ENCODE measurements at regions not wholly inside any gene's neighbourhood (a gene's known extent, or its start where the extent isn't known, plus 50 kb on each side); places are given as distances from the start of the nearest gene placed in this dataset.

DNA sequence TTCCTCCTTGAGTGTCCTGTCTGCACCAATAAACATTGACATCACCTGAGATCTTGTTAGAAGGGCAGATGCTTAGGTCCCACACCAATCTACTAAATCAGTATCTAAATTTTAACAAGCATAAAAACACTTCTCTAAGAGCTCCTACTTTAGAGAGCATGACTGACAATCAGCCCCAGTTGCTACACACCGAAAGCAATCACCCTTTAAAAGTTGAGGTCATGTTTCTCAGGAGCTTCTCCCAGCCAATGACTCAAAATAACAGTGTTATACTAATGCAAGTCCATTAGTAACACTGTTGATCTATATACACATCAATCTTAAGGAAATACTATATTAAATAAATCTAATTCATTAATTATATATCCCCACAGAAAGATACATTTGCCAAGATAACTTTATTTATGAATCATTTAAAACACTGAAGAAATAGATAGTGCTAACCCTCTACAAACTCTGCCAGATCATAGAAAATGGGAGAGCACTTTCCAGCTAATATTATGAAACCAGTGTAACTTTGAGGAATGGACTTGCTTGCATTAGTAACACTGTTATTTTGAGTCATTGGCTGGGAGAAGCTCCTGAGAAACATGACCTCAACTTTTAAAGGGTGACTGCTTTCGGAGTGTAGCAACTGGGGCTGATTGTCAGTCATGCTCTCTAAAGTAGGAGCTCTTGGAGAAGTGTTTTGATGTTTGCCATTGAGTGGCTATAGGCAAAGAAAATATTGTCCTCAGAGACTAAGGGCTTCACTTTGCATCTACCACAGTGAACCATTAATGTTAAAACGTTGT, 109.8 kb upstream of the HDX start:
- H3K36me3 ChIP-seq (ENCODE audit: insufficient read depth, low read length): no peaks in the 10 kb centered on the region
- H3K9me3 ChIP-seq (ENCODE audit: low read length): no peaks in the 10 kb centered on the region
- no peak overlapping the region for H3K4me3 ChIP-seq (ENCODE audit: low read length)
- no peak overlapping the region for H2AFZ ChIP-seq (ENCODE audit: low read depth, low read length)
- no peaks in the 10 kb centered on the region for H3K4me1 ChIP-seq (ENCODE audit: insufficient read depth, low read length)
- H3K27me3 ChIP-seq (ENCODE audit: insufficient read depth, low read length): no peaks in the 10 kb centered on the region

DNA sequence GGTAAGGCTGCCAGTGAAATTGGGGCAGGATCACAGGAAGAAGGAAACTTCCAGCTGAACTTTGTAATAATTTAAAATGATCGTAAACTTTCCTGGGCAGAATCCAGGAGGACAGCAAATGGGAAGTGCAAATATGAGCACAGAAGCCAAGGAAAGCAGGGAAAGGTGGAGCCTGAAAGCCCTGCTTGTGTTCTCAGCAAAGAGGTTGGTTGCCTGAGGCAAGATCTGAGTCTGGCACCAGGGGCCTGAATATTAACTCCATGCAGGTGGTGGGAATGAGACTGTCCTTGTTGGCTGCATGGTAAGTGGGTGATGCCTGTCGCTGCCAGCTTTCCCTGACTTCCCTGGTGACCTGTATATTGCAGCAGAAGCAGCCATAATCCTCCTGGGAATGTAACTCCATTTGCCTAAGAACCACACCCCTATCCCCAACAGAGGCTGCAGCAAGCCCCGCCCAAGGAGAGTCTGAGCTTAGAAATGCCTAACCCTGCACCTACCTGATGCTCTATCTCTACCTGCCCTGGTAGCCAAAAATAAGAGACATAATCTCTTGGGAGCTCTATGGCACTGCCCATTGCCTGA, 132.0 kb upstream of the HDX start:
- Histone ChIP-seq H3K4me3 (ENCODE audit: low read length) (no peak overlapping the region), H2AFZ (ENCODE audit: low read depth, low read length) (no peak overlapping the region), H3K9me3 (ENCODE audit: low read length) (no peaks in the 10 kb centered on the region), H3K4me1 (ENCODE audit: insufficient read depth, low read length) (no peaks in the 10 kb centered on the region), H3K36me3 (ENCODE audit: insufficient read depth, low read length) (no peaks in the 10 kb centered on the region), H3K27me3 (ENCODE audit: insufficient read depth, low read length) (no peaks in the 10 kb centered on the region)

DNA sequence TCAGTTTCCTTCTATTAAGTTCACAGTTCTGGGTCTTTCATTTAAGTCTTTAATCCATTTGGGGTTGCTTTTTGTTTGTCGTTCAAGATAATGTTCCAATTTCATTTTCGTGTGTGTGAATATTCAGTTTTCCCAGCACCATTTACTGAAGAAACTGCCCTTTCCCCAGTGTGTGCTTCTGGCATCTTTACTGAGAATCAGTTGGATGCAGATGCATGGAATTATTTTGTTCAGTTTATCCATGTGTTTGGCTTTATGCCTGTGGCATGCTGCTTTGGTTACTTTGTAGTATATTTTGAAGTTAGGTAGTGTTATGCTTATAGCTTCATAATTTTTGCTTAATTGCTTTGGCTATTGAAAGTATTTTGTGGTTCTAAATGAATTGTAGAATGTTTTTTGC, 163.8 kb upstream of the HDX start:
- H3K36me3 ChIP-seq (ENCODE audit: insufficient read depth, low read length): no peaks in the 10 kb centered on the region
- no peaks in the 10 kb centered on the region for H3K27me3 ChIP-seq (ENCODE audit: insufficient read depth, low read length)
- no peak overlapping the region for H2AFZ ChIP-seq (ENCODE audit: low read depth, low read length)
- H3K9me3 ChIP-seq (ENCODE audit: low read length): no peaks in the 10 kb centered on the region
- H3K4me1 ChIP-seq (ENCODE audit: insufficient read depth, low read length): no peaks in the 10 kb centered on the region
- H3K4me3 ChIP-seq (ENCODE audit: low read length): no peak overlapping the region

DNA sequence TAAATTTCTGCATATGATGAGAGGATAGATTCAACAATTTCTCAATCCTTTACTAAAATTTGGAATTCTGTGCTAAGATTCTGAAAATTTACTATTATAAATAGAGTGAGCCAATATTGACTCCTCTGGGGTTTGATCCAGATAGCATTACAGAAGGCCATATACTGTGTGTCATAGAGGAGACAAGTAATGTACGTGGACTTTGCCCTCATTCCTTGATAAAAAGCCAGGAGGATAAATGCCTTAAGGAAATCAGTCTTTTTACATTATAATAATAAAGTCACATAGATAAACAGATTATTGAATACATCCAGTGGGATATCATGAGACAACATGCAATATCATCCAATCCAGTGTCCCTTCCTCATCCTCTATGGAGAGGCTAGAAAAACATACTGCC, 188.0 kb upstream of the HDX start:
- Histone ChIP-seq H3K9me3 (ENCODE audit: low read length) (no peaks in the 10 kb centered on the region), H3K4me3 (ENCODE audit: low read length) (no peak overlapping the region), H2AFZ (ENCODE audit: low read depth, low read length) (no peak overlapping the region), H3K36me3 (ENCODE audit: insufficient read depth, low read length) (no peaks in the 10 kb centered on the region), H3K4me1 (ENCODE audit: insufficient read depth, low read length) (no peaks in the 10 kb centered on the region), H3K27me3 (ENCODE audit: insufficient read depth, low read length) (no peaks in the 10 kb centered on the region)

- H3K4me1 ChIP-seq (ENCODE audit: insufficient read depth, low read length): no peaks in the 10 kb centered on the region
- no peaks in the 10 kb centered on the region for H3K27me3 ChIP-seq (ENCODE audit: insufficient read depth, low read length)
- H3K9me3 ChIP-seq (ENCODE audit: low read length): no peaks in the 10 kb centered on the region
- H2AFZ ChIP-seq (ENCODE audit: low read depth, low read length): no peak overlapping the region
- no peak overlapping the region for H3K4me3 ChIP-seq (ENCODE audit: low read length)
- no peaks in the 10 kb centered on the region for H3K36me3 ChIP-seq (ENCODE audit: insufficient read depth, low read length)
These were observed 207.7 kb upstream of the HDX start for GRCh38 chrX:84709987-84710386.

- H3K4me1 ChIP-seq (ENCODE audit: insufficient read depth, low read length): no peaks in the 10 kb centered on the region
- H3K27me3 ChIP-seq (ENCODE audit: insufficient read depth, low read length): no peaks in the 10 kb centered on the region
- H3K4me3 ChIP-seq (ENCODE audit: low read length): no peak overlapping the region
- no peaks in the 10 kb centered on the region for H3K36me3 ChIP-seq (ENCODE audit: insufficient read depth, low read length)
- no peaks in the 10 kb centered on the region for H3K9me3 ChIP-seq (ENCODE audit: low read length)
- no peak overlapping the region for H2AFZ ChIP-seq (ENCODE audit: low read depth, low read length)
These were observed 208.4 kb upstream of the HDX start for GRCh38 chrX:84710611-84711010.

- no peaks in the 10 kb centered on the region for H3K9me3 ChIP-seq (ENCODE audit: low read length)
- H3K4me1 ChIP-seq (ENCODE audit: insufficient read depth, low read length): no peaks in the 10 kb centered on the region
- no peaks in the 10 kb centered on the region for H3K27me3 ChIP-seq (ENCODE audit: insufficient read depth, low read length)
- no peaks in the 10 kb centered on the region for H3K36me3 ChIP-seq (ENCODE audit: insufficient read depth, low read length)
- no peak overlapping the region for H2AFZ ChIP-seq (ENCODE audit: low read depth, low read length)
- no peak overlapping the region for H3K4me3 ChIP-seq (ENCODE audit: low read length)
These were observed 210.4 kb upstream of the HDX start for GRCh38 chrX:84712621-84713020.

DNA sequence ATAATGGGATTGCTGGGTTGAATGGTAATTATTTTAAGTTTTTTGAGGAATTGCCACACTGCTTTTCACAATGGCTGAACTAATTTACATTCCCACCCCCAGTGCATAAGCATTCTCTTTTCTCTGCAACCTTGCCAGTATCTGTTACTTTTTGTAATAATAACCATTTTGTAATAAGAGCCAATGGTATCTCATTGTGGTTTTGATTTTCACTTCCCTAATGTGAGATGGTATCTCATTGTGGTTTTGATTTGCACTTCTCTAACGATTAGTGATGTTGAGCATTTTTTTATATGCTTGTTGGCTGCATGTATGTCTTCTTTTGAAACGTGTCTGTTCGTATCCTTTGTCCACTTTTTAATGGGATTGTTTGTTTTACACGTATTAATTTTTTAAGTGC, 213.1 kb upstream of the HDX start:
- H3K36me3 ChIP-seq (ENCODE audit: insufficient read depth, low read length): no peaks in the 10 kb centered on the region
- H3K9me3 ChIP-seq (ENCODE audit: low read length): no peaks in the 10 kb centered on the region
- H3K27me3 ChIP-seq (ENCODE audit: insufficient read depth, low read length): no peaks in the 10 kb centered on the region
- H3K4me1 ChIP-seq (ENCODE audit: insufficient read depth, low read length): no peaks in the 10 kb centered on the region
- no peak overlapping the region for H3K4me3 ChIP-seq (ENCODE audit: low read length)
- no peak overlapping the region for H2AFZ ChIP-seq (ENCODE audit: low read depth, low read length)

- Histone ChIP-seq H3K4me3 (ENCODE audit: low read length) (no peak overlapping the region), H2AFZ (ENCODE audit: low read depth, low read length) (no peak overlapping the region), H3K27me3 (ENCODE audit: insufficient read depth, low read length) (no peaks in the 10 kb centered on the region), H3K36me3 (ENCODE audit: insufficient read depth, low read length) (no peaks in the 10 kb centered on the region), H3K4me1 (ENCODE audit: insufficient read depth, low read length) (no peaks in the 10 kb centered on the region), H3K9me3 (ENCODE audit: low read length) (no peaks in the 10 kb centered on the region)
These were observed 215.1 kb upstream of the HDX start for GRCh38 chrX:84717343-84717742.

- Histone ChIP-seq H3K9me3 (ENCODE audit: low read length) (no peaks in the 10 kb centered on the region), H3K4me3 (ENCODE audit: low read length) (no peak overlapping the region), H2AFZ (ENCODE audit: low read depth, low read length) (no peak overlapping the region), H3K36me3 (ENCODE audit: insufficient read depth, low read length) (no peaks in the 10 kb centered on the region), H3K27me3 (ENCODE audit: insufficient read depth, low read length) (no peaks in the 10 kb centered on the region), H3K4me1 (ENCODE audit: insufficient read depth, low read length) (no peaks in the 10 kb centered on the region)
These were observed 219.2 kb upstream of the HDX start for GRCh38 chrX:84721416-84721815.

- no peaks in the 10 kb centered on the region for H3K36me3 ChIP-seq (ENCODE audit: insufficient read depth, low read length)
- no peak overlapping the region for H3K4me3 ChIP-seq (ENCODE audit: low read length)
- H2AFZ ChIP-seq (ENCODE audit: low read depth, low read length): no peak overlapping the region
- H3K9me3 ChIP-seq (ENCODE audit: low read length): no peaks in the 10 kb centered on the region
- no peaks in the 10 kb centered on the region for H3K4me1 ChIP-seq (ENCODE audit: insufficient read depth, low read length)
- no peaks in the 10 kb centered on the region for H3K27me3 ChIP-seq (ENCODE audit: insufficient read depth, low read length)
These were observed 222.3 kb upstream of the HDX start for GRCh38 chrX:84724576-84724975.

GRCh38 chrX:84729408-84729807, 227.2 kb upstream of the HDX start:
- Histone ChIP-seq H3K4me3 (ENCODE audit: low read length) (no peak overlapping the region), H3K36me3 (ENCODE audit: insufficient read depth, low read length) (no peaks in the 10 kb centered on the region), H3K27me3 (ENCODE audit: insufficient read depth, low read length) (no peaks in the 10 kb centered on the region), H2AFZ (ENCODE audit: low read depth, low read length) (no peak overlapping the region), H3K4me1 (ENCODE audit: insufficient read depth, low read length) (no peaks in the 10 kb centered on the region), H3K9me3 (ENCODE audit: low read length) (no peaks in the 10 kb centered on the region)

- no peak overlapping the region for H3K4me3 ChIP-seq (ENCODE audit: low read length)
- H3K27me3 ChIP-seq (ENCODE audit: insufficient read depth, low read length): no peaks in the 10 kb centered on the region
- H3K9me3 ChIP-seq (ENCODE audit: low read length): no peaks in the 10 kb centered on the region
- H3K4me1 ChIP-seq (ENCODE audit: insufficient read depth, low read length): no peaks in the 10 kb centered on the region
- H3K36me3 ChIP-seq (ENCODE audit: insufficient read depth, low read length): no peaks in the 10 kb centered on the region
- peak overlapping the region; percentile 18 for H2AFZ ChIP-seq (ENCODE audit: low read depth, low read length)
These were observed 227.6 kb upstream of the HDX start for GRCh38 chrX:84729809-84730208.

DNA sequence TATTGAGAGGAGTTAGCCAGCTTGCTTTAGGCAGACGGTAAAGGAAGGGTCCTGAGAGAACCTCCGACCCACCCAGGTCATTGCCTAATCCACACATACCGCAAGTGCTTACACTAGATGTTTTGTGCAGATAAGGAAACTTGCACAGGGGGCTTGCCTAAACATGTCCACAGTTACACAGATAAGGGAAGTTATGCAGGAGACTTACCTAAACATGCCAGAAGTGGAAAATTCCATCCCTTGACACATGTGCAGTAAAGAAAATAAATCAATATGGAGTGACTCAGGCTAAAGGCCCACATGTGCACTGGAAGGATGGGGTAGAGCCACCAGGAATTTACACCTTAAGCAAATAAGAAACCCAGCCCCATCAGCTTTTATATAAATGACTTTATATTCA, 232.8 kb upstream of the HDX start:
- no peaks in the 10 kb centered on the region for H3K36me3 ChIP-seq (ENCODE audit: insufficient read depth, low read length)
- no peaks in the 10 kb centered on the region for H3K4me1 ChIP-seq (ENCODE audit: insufficient read depth, low read length)
- H3K4me3 ChIP-seq (ENCODE audit: low read length): no peak overlapping the region
- H3K9me3 ChIP-seq (ENCODE audit: low read length): no peaks in the 10 kb centered on the region
- H3K27me3 ChIP-seq (ENCODE audit: insufficient read depth, low read length): peaks cover 2% of the 10 kb centered on the region
- H2AFZ ChIP-seq (ENCODE audit: low read depth, low read length): no peak overlapping the region
